ENCODE measurements at regions not wholly inside any gene's neighbourhood (a gene's known extent, or its start where the extent isn't known, plus 50 kb on each side); places are given as distances from the start of the nearest gene placed in this dataset.

DNA sequence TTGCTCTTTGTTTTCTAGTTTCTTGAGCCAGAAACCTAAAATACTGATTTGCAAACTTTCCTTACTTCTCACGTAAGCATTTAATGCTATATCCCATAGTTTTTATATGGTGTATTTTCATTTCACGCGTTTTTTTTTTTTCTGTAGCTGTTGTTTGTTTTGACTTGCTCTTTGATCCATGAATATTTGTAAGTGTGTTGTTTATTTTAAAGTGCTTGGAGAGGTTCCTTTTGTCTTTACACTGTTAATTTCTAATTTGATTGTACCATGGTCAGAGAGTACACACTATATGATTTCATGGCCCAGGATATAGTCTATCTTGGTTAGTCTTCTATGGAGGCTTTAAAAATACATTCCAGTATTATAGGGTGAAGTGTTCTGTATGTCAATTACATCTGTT is 84.8 kb upstream of the RNF217 start:
- DNase-seq (ENCODE audit: low read depth): no peak
- no peak overlapping the region for H3K4me3 ChIP-seq (ENCODE audit: control insufficient read depth, low read depth, low read length)
- TF ChIP-seq, protein P1, sequence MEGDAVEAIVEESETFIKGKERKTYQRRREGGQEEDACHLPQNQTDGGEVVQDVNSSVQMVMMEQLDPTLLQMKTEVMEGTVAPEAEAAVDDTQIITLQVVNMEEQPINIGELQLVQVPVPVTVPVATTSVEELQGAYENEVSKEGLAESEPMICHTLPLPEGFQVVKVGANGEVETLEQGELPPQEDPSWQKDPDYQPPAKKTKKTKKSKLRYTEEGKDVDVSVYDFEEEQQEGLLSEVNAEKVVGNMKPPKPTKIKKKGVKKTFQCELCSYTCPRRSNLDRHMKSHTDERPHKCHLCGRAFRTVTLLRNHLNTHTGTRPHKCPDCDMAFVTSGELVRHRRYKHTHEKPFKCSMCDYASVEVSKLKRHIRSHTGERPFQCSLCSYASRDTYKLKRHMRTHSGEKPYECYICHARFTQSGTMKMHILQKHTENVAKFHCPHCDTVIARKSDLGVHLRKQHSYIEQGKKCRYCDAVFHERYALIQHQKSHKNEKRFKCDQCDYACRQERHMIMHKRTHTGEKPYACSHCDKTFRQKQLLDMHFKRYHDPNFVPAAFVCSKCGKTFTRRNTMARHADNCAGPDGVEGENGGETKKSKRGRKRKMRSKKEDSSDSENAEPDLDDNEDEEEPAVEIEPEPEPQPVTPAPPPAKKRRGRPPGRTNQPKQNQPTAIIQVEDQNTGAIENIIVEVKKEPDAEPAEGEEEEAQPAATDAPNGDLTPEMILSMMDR (conservative IDR thresholded peaks at IDR 0.05; ENCODE audit: control insufficient read depth, insufficient read depth, low read depth, low read length): no peak

DNA sequence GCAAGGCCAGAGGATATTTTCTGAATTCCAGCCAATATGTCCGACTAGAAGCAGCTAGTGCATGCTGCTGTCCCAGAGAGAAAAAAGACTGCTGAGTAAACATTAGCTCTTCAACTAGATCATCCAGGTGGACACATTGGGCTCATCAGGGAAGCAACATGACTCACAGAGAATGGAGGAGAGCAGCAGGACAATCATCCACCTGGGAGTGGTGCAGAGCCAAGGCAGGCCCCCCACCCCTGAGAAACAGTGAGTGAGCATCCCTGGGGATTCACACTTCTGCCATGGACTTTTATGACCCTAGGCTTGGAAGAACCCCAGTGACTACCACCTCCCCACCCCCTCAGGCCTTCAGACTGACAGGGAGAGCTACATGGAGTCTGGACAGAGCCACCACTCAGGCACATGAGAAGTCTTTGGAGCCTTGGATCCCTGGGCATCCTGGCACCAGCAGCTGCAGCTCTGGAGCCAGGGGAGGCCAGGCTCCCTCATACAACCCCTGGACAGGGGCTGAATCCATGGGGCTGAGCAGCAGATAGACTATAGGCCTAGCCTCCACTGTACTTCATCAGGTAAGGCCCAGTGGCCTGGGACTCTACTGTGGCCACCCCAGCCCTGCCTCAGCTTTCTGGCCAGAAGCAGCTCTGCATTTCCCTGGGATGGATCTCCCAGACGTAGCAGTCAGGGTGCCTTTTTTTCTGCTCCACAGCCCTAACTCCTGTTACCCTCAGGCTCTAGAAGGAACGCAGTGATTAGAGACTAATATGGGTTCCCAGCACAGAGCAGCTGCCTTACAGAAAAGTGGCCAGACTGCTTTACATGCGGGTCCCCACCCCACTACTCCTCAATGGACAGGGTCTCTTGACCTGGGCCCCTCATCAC is 82.9 kb upstream of the RNF217 start:
- H3K4me3 ChIP-seq (ENCODE audit: control insufficient read depth, low read depth, low read length): no peak overlapping the region
- TF ChIP-seq, protein P1 (conservative IDR thresholded peaks at IDR 0.05; ENCODE audit: control insufficient read depth, insufficient read depth, low read depth, low read length): no peak
- DNase-seq (ENCODE audit: low read depth): no peak

DNA sequence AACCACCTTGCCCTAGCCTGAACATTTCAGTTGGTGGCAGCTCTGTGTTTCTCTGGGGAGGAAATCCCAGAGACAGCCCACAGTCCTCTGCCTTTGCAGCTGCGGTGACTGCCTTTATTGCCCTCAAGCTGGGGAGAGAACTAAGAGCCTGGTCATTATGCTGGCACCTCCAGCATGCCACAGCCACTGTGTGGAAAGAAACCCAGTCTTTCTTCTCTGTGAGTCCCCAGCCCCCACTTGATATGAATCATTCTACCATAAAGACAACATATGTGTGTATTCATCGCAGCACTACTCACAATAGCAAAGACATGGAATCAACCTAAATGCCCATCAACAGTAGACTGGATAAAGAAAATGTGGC is 82.3 kb upstream of the RNF217 start:
- TF ChIP-seq, protein P1 (conservative IDR thresholded peaks at IDR 0.05; ENCODE audit: control insufficient read depth, insufficient read depth, low read depth, low read length): no peak
- no peak overlapping the region for H3K4me3 ChIP-seq (ENCODE audit: control insufficient read depth, low read depth, low read length)
- no peak for DNase-seq (ENCODE audit: low read depth)

DNA sequence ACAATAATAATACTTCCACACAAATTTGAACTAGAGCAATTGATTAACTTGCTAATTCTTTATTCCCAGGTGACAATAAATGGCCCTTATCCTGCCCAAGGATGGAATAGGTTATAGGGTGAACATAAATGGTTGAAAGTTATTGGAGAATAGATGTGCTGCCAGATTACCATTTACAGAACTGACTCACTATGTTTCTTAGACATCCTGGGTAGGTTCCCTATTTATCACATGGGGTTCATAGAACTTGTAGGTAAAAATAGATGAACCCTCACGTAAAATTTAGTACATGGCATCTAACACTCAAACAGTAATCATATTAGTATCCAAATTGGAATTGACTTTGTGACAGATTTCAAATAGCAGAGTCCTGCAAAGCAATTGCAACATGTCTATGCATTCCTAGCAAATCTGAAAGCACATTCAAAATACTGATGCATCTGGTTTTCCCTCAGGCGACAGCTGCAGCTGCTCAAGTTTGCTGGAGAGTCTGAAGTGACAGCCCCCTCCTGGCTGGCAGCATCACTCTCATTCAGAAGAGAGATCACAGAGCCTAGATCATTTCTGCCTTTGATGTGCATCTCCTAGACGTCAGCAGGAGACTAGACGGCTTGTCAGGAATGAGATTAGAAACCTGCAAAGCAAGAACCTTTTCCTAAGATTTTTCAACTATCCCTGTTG is 80.2 kb upstream of the RNF217 start:
- TF ChIP-seq, protein P1 (conservative IDR thresholded peaks at IDR 0.05; ENCODE audit: control insufficient read depth, insufficient read depth, low read depth, low read length): no peak
- no peak overlapping the region for H3K4me3 ChIP-seq (ENCODE audit: control insufficient read depth, low read depth, low read length)
- peak; percentile 28 for DNase-seq (ENCODE audit: low read depth)

DNA sequence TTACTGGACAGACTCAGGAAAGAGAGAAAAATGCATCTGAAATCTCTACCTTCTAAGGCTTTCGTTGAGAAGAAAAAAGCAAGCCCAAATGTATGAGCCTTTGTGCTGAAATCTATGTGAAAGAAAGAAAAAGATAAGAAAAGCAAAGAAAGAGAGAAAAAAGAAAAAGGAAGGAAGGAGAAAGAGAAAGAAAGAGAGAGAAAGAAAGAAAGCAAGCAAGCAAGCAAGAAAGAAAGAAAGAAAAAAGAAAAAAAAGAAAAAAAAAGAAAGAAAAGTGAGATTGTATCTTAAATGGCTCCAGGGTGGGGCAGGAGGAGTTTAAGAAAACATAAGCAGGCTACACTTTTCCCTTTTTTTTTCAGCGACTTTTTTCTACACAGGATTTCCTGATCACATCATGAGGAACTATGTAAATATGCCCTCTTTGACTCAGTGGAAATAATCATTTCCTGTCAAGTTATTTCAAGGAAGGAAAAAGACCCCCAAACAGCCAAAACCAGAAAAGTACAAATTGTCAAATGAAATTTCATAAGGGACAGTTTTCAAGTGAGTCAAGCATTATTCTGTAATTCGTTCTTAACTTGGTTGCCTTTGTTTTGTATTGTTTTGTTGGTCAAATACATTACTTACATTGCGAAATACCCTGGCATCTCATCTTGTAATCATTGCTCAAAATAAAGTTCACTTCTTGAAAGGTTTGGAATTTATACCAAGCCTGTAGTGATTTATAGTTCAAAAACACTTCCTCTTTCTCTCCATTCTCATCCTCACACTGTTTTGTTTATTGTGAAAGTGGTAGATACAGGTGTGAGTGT is 79.5 kb upstream of the RNF217 start:
- TF ChIP-seq, protein P1 (conservative IDR thresholded peaks at IDR 0.05; ENCODE audit: control insufficient read depth, insufficient read depth, low read depth, low read length): no peak
- peak; percentile 54 for DNase-seq (ENCODE audit: low read depth)
- H3K4me3 ChIP-seq (ENCODE audit: control insufficient read depth, low read depth, low read length): no peak overlapping the region

DNA sequence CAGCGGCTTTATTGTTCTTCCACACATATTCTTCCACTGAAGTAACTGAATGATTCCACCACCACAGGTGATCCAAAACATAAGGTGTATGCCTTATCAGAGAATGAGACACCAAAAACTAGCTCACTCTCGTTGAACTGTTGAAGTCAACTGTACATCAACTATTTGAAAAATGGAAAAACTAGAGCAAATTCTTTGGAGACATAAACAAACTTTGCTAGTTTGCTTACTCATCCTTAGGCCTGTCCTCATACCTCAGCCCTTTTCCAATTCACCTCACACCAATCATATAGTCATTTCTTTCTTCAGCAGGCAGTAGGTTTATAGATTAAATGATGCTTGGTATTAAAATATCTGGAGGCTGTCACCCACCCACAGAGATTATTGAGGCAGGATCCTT is 77.1 kb upstream of the RNF217 start:
- H3K4me3 ChIP-seq (ENCODE audit: control insufficient read depth, low read depth, low read length): no peak overlapping the region
- TF ChIP-seq, protein P1 (conservative IDR thresholded peaks at IDR 0.05; ENCODE audit: control insufficient read depth, insufficient read depth, low read depth, low read length): no peak
- DNase-seq (ENCODE audit: low read depth): no peak

All from fibroblast of mammary gland (primary cell).